HG03108 (cell line): ENCODE measurements at regions not wholly inside any gene's neighbourhood (a gene's known extent, or its start where the extent isn't known, plus 50 kb on each side); places are given as distances from the start of the nearest gene placed in this dataset.
A peak's percentile ranks its signal among the peaks of the same experiment; 100 is the strongest.

Source experiments
- ATAC-seq: cut with Tn5 transposase; IDR thresholded peaks from one replicate; pipeline ENCODE4 v1.9.1; 2021; ENCODE audit warnings: moderate library complexity; ENCODE audit not compliant: unreplicated experiment

DNA sequence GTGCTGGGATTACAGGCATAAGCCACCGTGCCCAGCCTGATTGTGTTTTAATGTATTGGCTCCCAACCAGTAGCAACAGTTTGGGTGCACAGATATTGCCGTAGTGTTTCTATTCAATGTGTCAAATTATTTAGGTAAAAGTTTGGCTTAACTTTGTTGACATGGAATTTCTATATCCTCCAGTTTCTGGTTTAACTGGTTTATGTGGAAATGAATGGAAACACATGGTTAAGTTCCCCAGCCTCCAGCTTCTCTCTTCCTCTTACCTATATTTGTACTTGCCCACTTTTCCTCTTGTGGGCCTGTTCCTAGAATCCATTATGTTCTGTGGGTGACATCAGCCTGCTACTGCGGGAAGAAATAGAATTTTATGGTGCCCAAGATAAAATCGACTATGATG, 53.9 kb upstream of the ESR1 start:
- no peak for ATAC-seq

DNA sequence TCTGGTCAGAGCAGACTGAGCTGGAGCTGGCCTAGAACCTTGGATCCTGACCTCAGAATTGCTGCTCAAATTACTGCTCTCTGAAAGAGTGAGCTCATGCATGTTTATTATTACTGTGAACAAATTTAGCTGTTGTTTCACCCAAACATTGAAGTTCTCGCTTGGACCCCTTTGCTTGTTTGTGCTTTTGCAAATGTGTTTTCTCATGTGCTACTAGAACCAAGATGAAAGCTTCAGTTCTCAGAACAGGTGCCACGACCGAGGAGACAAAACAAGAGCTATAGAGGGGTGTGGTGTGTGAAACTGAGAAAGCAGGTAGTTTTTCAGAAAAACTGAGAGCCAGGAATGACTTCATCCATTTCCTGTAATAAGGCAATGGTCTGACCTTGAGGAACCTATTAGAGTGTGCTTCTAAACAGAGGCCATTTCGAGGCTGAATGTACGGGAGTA, 50.0 kb upstream of the ESR1 start:
- ATAC-seq = peak; percentile 94
